Esophagus squamous epithelium (tissue), 4 donors: ENCODE measurements at regions not wholly inside any gene's neighbourhood (a gene's known extent, or its start where the extent isn't known, plus 50 kb on each side); places are given as distances from the start of the nearest gene placed in this dataset.

Source experiments
- POLR2A ChIP-seq, 4 donors: fragments of 450-650 bp; IDR thresholded peaks; one replicate each; pipeline ENCODE4 v1.6.1; 2017; ENCODE audit warnings: antibody characterized with exemption in 4 of 4, mild to moderate bottlenecking in 4 of 4, moderate library complexity in 3 of 4
- TF ChIP-seq, protein P1 (sequence below), 6 experiments: fragments of 450-650 bp in 4 of 6; fragments of 200-600 bp in 2 of 6; sonication (generic) in 2 of 6; IDR thresholded peaks; one replicate each; pipeline ENCODE4 v1.5.1; 2016 to 2019; ENCODE audit warnings: antibody characterized with exemption in 6 of 6, mild to moderate bottlenecking in 4 of 6, moderate library complexity in 4 of 6

DNA sequence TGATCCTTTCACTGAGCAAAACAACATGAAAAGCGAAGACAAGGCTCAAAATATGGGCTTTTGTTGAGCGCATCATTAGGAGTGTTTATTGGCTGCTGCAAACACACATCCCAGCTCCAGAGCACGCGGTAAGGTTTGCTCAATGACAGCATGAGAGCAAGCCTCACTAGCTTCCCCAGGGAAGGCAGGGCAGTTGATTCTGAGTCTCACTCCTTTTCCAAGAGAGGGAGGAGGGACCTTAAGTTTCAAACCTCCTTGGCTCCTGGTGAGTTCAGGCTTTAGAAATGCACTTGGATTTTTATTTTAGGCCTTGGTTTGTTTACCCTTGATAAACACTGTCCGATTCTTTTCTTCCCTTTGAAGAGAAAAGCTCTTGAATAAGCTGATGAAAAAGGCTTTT lies 69.1 kb upstream of the CACNA2D3 start:
- TF ChIP-seq, protein P1, sequence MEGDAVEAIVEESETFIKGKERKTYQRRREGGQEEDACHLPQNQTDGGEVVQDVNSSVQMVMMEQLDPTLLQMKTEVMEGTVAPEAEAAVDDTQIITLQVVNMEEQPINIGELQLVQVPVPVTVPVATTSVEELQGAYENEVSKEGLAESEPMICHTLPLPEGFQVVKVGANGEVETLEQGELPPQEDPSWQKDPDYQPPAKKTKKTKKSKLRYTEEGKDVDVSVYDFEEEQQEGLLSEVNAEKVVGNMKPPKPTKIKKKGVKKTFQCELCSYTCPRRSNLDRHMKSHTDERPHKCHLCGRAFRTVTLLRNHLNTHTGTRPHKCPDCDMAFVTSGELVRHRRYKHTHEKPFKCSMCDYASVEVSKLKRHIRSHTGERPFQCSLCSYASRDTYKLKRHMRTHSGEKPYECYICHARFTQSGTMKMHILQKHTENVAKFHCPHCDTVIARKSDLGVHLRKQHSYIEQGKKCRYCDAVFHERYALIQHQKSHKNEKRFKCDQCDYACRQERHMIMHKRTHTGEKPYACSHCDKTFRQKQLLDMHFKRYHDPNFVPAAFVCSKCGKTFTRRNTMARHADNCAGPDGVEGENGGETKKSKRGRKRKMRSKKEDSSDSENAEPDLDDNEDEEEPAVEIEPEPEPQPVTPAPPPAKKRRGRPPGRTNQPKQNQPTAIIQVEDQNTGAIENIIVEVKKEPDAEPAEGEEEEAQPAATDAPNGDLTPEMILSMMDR (IDR thresholded peaks at IDR 0.05): no peak
- no peak for TF ChIP-seq POLR2A (IDR thresholded peaks at IDR 0.05)
